ENCODE measurements at regions not wholly inside any gene's neighbourhood (a gene's known extent, or its start where the extent isn't known, plus 50 kb on each side); places are given as distances from the start of the nearest gene placed in this dataset.
"Not testable (repeated sequence)": the region's sequence is repeated elsewhere in the genome, so short reads cannot be mapped to it uniquely, and the experiment has no call there.

GRCh38 chrX:40895246-40895645 lies 159.9 kb upstream of the MED14 start:
- Histone ChIP-seq H3K9ac (ENCODE audit: low read depth, low read length) (no peak overlapping the region), H3K27me3 (ENCODE audit: insufficient read depth, low read length, poor library complexity) (no peaks in the 10 kb centered on the region), H3K79me2 (ENCODE audit: insufficient read depth, low read length) (no peaks in the 10 kb centered on the region), H3K4me2 (ENCODE audit: insufficient read depth, low read length) (no peak overlapping the region), H4K20me1 (ENCODE audit: insufficient read depth, low read length) (no peaks in the 10 kb centered on the region), H3K27ac (ENCODE audit: low read length) (no peak overlapping the region), H3K9me3 (ENCODE audit: insufficient read depth, low read length, severe bottlenecking) (no peaks in the 10 kb centered on the region), H3K36me3 (ENCODE audit: insufficient read depth, low read length) (no peaks in the 10 kb centered on the region), H3K4me1 (ENCODE audit: insufficient read depth, low read length) (no peaks in the 10 kb centered on the region), H3K4me3 (ENCODE audit: low read depth in 1 of 2, low read length in 2 of 2) (no peak overlapping the region), H2AFZ (ENCODE audit: low read depth, low read length) (no peak overlapping the region)
- ATAC-seq (ENCODE audit: insufficient read depth, low read depth): no peak
- TF ChIP-seq EZH2 (IDR thresholded peaks at IDR 0.05; ENCODE audit: borderline replicate concordance, low read depth, low read length, severe bottlenecking): no peak
- no peak for TF ChIP-seq CTCF (IDR thresholded peaks at IDR 0.05; ENCODE audit: borderline replicate concordance, extremely low read depth, low read length, poor library complexity, severe bottlenecking)
- DNase-seq: no peak

GRCh38 chrX:40897718-40898270 lies 162.5 kb upstream of the MED14 start:
- H3K4me3 ChIP-seq (ENCODE audit: low read depth in 1 of 2, low read length in 2 of 2): no peak overlapping the region
- no peak for TF ChIP-seq EZH2 (IDR thresholded peaks at IDR 0.05; ENCODE audit: borderline replicate concordance, low read depth, low read length, severe bottlenecking)
- TF ChIP-seq CTCF (IDR thresholded peaks at IDR 0.05; ENCODE audit: borderline replicate concordance, extremely low read depth, low read length, poor library complexity, severe bottlenecking): no peak
- ATAC-seq (ENCODE audit: insufficient read depth, low read depth) (no peak), DNase-seq (no peak)
- H3K27ac ChIP-seq (ENCODE audit: low read length): no peak overlapping the region
- H3K27me3 ChIP-seq (ENCODE audit: insufficient read depth, low read length, poor library complexity): no peaks in the 10 kb centered on the region
- no peak overlapping the region for H3K9ac ChIP-seq (ENCODE audit: low read depth, low read length)
- H4K20me1 ChIP-seq (ENCODE audit: insufficient read depth, low read length): no peaks in the 10 kb centered on the region
- no peaks in the 10 kb centered on the region for H3K9me3 ChIP-seq (ENCODE audit: insufficient read depth, low read length, severe bottlenecking)
- no peaks in the 10 kb centered on the region for H3K4me1 ChIP-seq (ENCODE audit: insufficient read depth, low read length)
- H2AFZ ChIP-seq (ENCODE audit: low read depth, low read length): no peak overlapping the region
- no peaks in the 10 kb centered on the region for H3K79me2 ChIP-seq (ENCODE audit: insufficient read depth, low read length)
- H3K36me3 ChIP-seq (ENCODE audit: insufficient read depth, low read length): no peaks in the 10 kb centered on the region
- no peak overlapping the region for H3K4me2 ChIP-seq (ENCODE audit: insufficient read depth, low read length)

GRCh38 chrX:40904739-40905138 lies 169.4 kb upstream of the MED14 start:
- not testable (repeated sequence) for H3K79me2 ChIP-seq (ENCODE audit: insufficient read depth, low read length); H3K27ac ChIP-seq (ENCODE audit: low read length); H3K4me1 ChIP-seq (ENCODE audit: insufficient read depth, low read length); H3K4me3 ChIP-seq (ENCODE audit: low read depth in 1 of 2, low read length in 2 of 2); H3K4me2 ChIP-seq (ENCODE audit: insufficient read depth, low read length); H3K9ac ChIP-seq (ENCODE audit: low read depth, low read length); DNase-seq; H3K9me3 ChIP-seq (ENCODE audit: insufficient read depth, low read length, severe bottlenecking); H3K27me3 ChIP-seq (ENCODE audit: insufficient read depth, low read length, poor library complexity); H2AFZ ChIP-seq (ENCODE audit: low read depth, low read length); ATAC-seq (ENCODE audit: insufficient read depth, low read depth); H4K20me1 ChIP-seq (ENCODE audit: insufficient read depth, low read length); H3K36me3 ChIP-seq (ENCODE audit: insufficient read depth, low read length)

GRCh38 chrX:40908026-40908425 lies 172.7 kb upstream of the MED14 start:
- Histone ChIP-seq H3K4me1 (ENCODE audit: insufficient read depth, low read length) (no peaks in the 10 kb centered on the region), H3K9me3 (ENCODE audit: insufficient read depth, low read length, severe bottlenecking) (no peaks in the 10 kb centered on the region), H3K27ac (ENCODE audit: low read length) (no peak overlapping the region), H3K4me3 (ENCODE audit: low read depth in 1 of 2, low read length in 2 of 2) (no peak overlapping the region), H3K27me3 (ENCODE audit: insufficient read depth, low read length, poor library complexity) (no peaks in the 10 kb centered on the region), H3K4me2 (ENCODE audit: insufficient read depth, low read length) (no peak overlapping the region), H2AFZ (ENCODE audit: low read depth, low read length) (no peak overlapping the region), H3K9ac (ENCODE audit: low read depth, low read length) (no peak overlapping the region), H3K36me3 (ENCODE audit: insufficient read depth, low read length) (no peaks in the 10 kb centered on the region), H3K79me2 (ENCODE audit: insufficient read depth, low read length) (no peaks in the 10 kb centered on the region), H4K20me1 (ENCODE audit: insufficient read depth, low read length) (no peaks in the 10 kb centered on the region)
- ATAC-seq (ENCODE audit: insufficient read depth, low read depth): no peak
- DNase-seq: no peak
- TF ChIP-seq EZH2 (IDR thresholded peaks at IDR 0.05; ENCODE audit: borderline replicate concordance, low read depth, low read length, severe bottlenecking) (no peak), CTCF (IDR thresholded peaks at IDR 0.05; ENCODE audit: borderline replicate concordance, extremely low read depth, low read length, poor library complexity, severe bottlenecking) (no peak)
